Activated CD4-positive, alpha-beta T cell treated with anti-CD3 and anti-CD28 coated beads for 36 hours (primary cell): ENCODE measurements at regions not wholly inside any gene's neighbourhood (a gene's known extent, or its start where the extent isn't known, plus 50 kb on each side); places are given as distances from the start of the nearest gene placed in this dataset.
"Not testable (repeated sequence)": the region's sequence is repeated elsewhere in the genome, so short reads cannot be mapped to it uniquely, and the experiment has no call there.

Source experiments
- ATAC-seq: fragments of 200-7000 bp; cut with Tn5 transposase; one replicate; pipeline ENCODE4 v1.10.0; 2021; ENCODE audit warnings: mild to moderate bottlenecking, moderate library complexity
- CTCF ChIA-PET: fragments of 350-600 bp; sonication (Branson Sonifier 250); formaldehyde crosslinking; loops from one replicate; lab custom pipeline; 2021; ENCODE audit warnings: antibody characterized with exemption; lab: Charles Lee
- POLR2A ChIA-PET: fragments of 350-600 bp; sonication (Branson Sonifier 250); formaldehyde crosslinking; loops from one replicate; lab custom pipeline; 2021; ENCODE audit warnings: antibody characterized with exemption, inconsistent platforms; lab: Charles Lee
- DNase-seq: peaks from one replicate; pipeline ENCODE4 v3.0.0-alpha.2; 2020
- H3K27ac Mint-ChIP-seq: one replicate; pipeline ENCODE4 v1.8.0; 2021; ENCODE audit warnings: mixed read lengths
- H3K27me3 Mint-ChIP-seq: one replicate; pipeline ENCODE4 v1.8.0; 2021; ENCODE audit warnings: mixed read lengths
- H3K36me3 Mint-ChIP-seq: one replicate; pipeline ENCODE4 v1.8.0; 2021; ENCODE audit warnings: low read depth, mixed read lengths
- H3K4me1 Mint-ChIP-seq: one replicate; pipeline ENCODE4 v1.8.0; 2021; ENCODE audit warnings: mixed read lengths
- H3K4me3 Mint-ChIP-seq: one replicate; pipeline ENCODE4 v1.8.0; 2021; ENCODE audit warnings: mild to moderate bottlenecking, moderate library complexity, mixed read lengths
- H3K9me3 Mint-ChIP-seq: one replicate; pipeline ENCODE4 v1.8.0; 2021; ENCODE audit warnings: low read depth, mixed read lengths
- intact Hi-C, 2 experiments: fragments of 100-400 bp; cut with DNase I in 1 of 2; cut with micrococcal nuclease in 1 of 2; formaldehyde crosslinking; loops; one replicate each; pipeline versions ENCODE4 v1.14.2 to v1.15.1; 2022 to 2024; cut with DNase I, micrococcal nuclease

GRCh38 chr18:47709556-47709955 is 220.9 kb downstream of the SMAD2 start:
- H3K4me1 Mint-ChIP-seq = no peaks in the 10 kb centered on the region
- no peak for ATAC-seq
- no peaks in the 10 kb centered on the region for H3K36me3 Mint-ChIP-seq
- H3K9me3 Mint-ChIP-seq = no peaks in the 10 kb centered on the region
- CTCF ChIA-PET = no interaction called here
- intact Hi-C loops = no loop called here
- POLR2A ChIA-PET = no interaction called here
- no peak overlapping the region for H3K27ac Mint-ChIP-seq
- DNase-seq = no peak
- H3K27me3 Mint-ChIP-seq = peaks cover 4% of the 10 kb centered on the region
- H3K4me3 Mint-ChIP-seq = no peak overlapping the region

GRCh38 chr18:47708206-47708605 is 222.3 kb downstream of the SMAD2 start:
- DNase-seq = no peak
- ATAC-seq = no peak
- Mint-ChIP-seq H3K27me3 (peaks cover 4% of the 10 kb centered on the region), H3K36me3 (no peaks in the 10 kb centered on the region), H3K27ac (no peak overlapping the region), H3K9me3 (no peaks in the 10 kb centered on the region), H3K4me1 (no peaks in the 10 kb centered on the region), H3K4me3 (no peak overlapping the region)
- ChIA-PET CTCF (no interaction called here), POLR2A (no interaction called here)
- intact Hi-C loops = no loop called here

GRCh38 chr18:47701134-47701533 is 229.3 kb downstream of the SMAD2 start:
- no peak for DNase-seq
- H3K4me1 Mint-ChIP-seq = no peaks in the 10 kb centered on the region
- POLR2A ChIA-PET = interaction anchor here (0.6 kb wide), 1 partner anchor 39 kb away, joined by 3 read pairs; no protein-coding TSS in a partner anchor
- peaks cover 15% of the 10 kb centered on the region for H3K27me3 Mint-ChIP-seq
- intact Hi-C loops = no loop called here
- no peak overlapping the region for H3K27ac Mint-ChIP-seq
- H3K36me3 Mint-ChIP-seq = no peaks in the 10 kb centered on the region
- no peak for ATAC-seq
- CTCF ChIA-PET = interaction anchor here (0.7 kb wide), 1 partner anchor 1072 kb away, joined by 3 read pairs; no protein-coding TSS in a partner anchor
- H3K9me3 Mint-ChIP-seq = no peaks in the 10 kb centered on the region
- no peak overlapping the region for H3K4me3 Mint-ChIP-seq

DNA sequence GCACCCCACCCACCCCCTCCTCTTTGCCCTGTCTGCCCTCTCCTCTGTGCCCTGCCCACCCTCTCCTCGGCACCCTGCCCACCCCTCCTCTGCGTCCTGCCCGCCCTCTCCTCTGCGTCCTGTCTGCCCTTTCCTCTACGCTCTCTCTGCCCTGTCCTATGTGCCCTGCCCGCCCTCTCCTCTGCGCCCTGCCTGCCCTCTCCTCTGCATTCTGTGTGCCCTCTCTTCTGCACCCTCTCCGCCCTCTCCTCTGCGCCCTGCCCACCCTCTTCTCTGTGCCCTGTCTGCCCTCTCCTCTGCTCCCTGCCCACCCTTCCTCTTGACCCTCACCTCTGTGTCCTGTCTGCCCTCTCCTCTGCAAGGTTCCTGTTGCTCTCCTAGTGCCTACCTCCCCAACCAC is 233.6 kb downstream of the SMAD2 start:
- no peak for DNase-seq
- intact Hi-C loops = no loop called here
- no peaks in the 10 kb centered on the region for H3K9me3 Mint-ChIP-seq

DNA sequence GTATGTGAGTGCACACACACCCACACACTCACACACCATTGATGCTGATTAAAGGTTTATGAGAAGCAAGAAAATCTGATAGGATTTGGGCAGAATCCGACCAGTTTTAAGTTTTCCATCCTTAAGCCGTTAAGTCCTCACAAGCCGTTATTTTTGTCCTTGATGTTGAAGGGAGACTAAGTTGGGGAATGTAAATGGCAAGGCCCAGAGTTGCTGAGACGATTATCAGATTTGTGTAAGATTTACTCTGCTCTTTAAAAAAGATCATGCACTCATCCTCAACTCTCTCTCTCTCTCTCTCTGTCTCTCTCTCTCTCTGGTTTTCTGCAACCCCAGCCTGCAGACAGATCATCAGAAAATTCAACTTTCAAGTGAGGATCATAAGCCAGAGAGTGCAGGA is 238.8 kb downstream of the SMAD2 start:
- intact Hi-C loops = no loop called here
- Mint-ChIP-seq H3K36me3 (no peaks in the 10 kb centered on the region), H3K4me3 (no peak overlapping the region), H3K9me3 (no peaks in the 10 kb centered on the region), H3K27me3 (peaks cover 10% of the 10 kb centered on the region), H3K27ac (no peak overlapping the region), H3K4me1 (no peaks in the 10 kb centered on the region)
- POLR2A ChIA-PET = no interaction called here
- DNase-seq (no peak), ATAC-seq (no peak)
- CTCF ChIA-PET = no interaction called here

More for the DNA sequence above, 233.6 kb downstream of the SMAD2 start:
- Mint-ChIP-seq H3K27ac (no peak overlapping the region), H3K4me1 (no peaks in the 10 kb centered on the region), H3K36me3 (no peaks in the 10 kb centered on the region), H3K27me3 (peaks cover 21% of the 10 kb centered on the region), H3K4me3 (no peak overlapping the region)
- ChIA-PET POLR2A (no interaction called here), CTCF (no interaction called here)
- ATAC-seq = no peak

- H3K27me3 Mint-ChIP-seq, ATAC-seq, H3K4me1 Mint-ChIP-seq, H3K27ac Mint-ChIP-seq, CTCF ChIA-PET, H3K4me3 Mint-ChIP-seq, POLR2A ChIA-PET, H3K36me3 Mint-ChIP-seq, DNase-seq, H3K9me3 Mint-ChIP-seq: not testable (repeated sequence)
- intact Hi-C loops = loop anchor here in 1 of 2 experiments (1.0 kb wide), 1 partner anchor 304 kb away; no protein-coding TSS in a partner anchor
These were observed 239.7 kb downstream of the SMAD2 start for GRCh38 chr18:47690778-47691177.

DNA sequence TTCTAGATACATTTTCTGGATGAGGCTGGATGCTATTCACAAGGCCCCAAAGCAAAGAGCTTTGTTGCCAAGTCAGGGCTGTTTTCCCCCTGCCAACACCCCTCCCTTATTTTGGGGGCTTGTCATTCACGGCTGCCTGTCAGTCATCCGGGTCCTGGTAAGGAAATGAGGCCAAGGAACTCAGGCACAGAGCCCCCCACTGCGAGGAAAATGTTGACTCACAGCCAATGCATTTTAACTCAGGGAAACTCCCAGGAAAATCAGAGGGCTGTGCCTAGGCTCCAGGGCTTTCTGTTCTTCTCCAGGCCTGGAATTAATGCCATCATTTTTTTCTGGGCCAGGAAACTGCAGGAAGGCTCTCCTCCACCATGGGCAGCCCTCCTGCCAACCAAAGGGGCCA is 241.1 kb downstream of the SMAD2 start:
- intact Hi-C loops = no loop called here
- no peak overlapping the region for H3K4me3 Mint-ChIP-seq
- no peak overlapping the region for H3K27ac Mint-ChIP-seq
- H3K27me3 Mint-ChIP-seq = peaks cover 6% of the 10 kb centered on the region
- ChIA-PET CTCF (no interaction called here), POLR2A (no interaction called here)
- no peaks in the 10 kb centered on the region for H3K36me3 Mint-ChIP-seq
- H3K9me3 Mint-ChIP-seq = no peaks in the 10 kb centered on the region
- H3K4me1 Mint-ChIP-seq = no peaks in the 10 kb centered on the region
- DNase-seq (no peak), ATAC-seq (no peak)

- no peak for DNase-seq
- ChIA-PET POLR2A (no interaction called here), CTCF (no interaction called here)
- Mint-ChIP-seq H3K36me3 (no peaks in the 10 kb centered on the region), H3K9me3 (no peaks in the 10 kb centered on the region), H3K4me1 (no peaks in the 10 kb centered on the region), H3K4me3 (no peak overlapping the region), H3K27ac (no peak overlapping the region), H3K27me3 (peaks cover 2% of the 10 kb centered on the region)
- ATAC-seq = no peak
- intact Hi-C loops = no loop called here
These were observed 243.7 kb downstream of the SMAD2 start for GRCh38 chr18:47686806-47687205.

DNA sequence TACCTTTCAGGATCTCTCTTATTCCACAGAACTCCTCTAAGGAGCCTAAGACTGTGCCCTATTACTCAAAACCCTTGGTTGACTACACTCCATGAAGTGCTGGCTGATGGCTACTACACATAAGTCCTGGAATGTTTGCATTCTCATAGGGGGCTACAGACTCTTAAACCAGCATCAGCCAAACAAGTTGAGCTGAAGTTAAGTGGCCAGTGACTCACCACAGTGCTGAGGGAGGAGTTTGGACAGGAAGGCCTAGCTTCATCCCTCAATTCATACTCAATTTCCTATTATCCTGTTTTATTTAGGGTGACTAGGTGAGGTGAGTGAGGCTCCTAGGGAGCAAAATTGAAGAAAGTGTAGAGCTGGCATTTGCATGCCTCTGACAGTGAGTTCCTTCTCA is 246.7 kb downstream of the SMAD2 start:
- Mint-ChIP-seq H3K36me3 (no peaks in the 10 kb centered on the region), H3K9me3 (no peaks in the 10 kb centered on the region), H3K27ac (no peak overlapping the region), H3K27me3 (peaks cover 2% of the 10 kb centered on the region), H3K4me3 (no peak overlapping the region), H3K4me1 (no peaks in the 10 kb centered on the region)
- ChIA-PET POLR2A (no interaction called here), CTCF (no interaction called here)
- DNase-seq = no peak
- intact Hi-C loops = no loop called here
- no peak for ATAC-seq

GRCh38 chr18:47682876-47683275 is 247.6 kb downstream of the SMAD2 start:
- Mint-ChIP-seq H3K4me1 (no peaks in the 10 kb centered on the region), H3K36me3 (no peaks in the 10 kb centered on the region), H3K9me3 (no peaks in the 10 kb centered on the region), H3K4me3 (no peak overlapping the region), H3K27ac (no peak overlapping the region), H3K27me3 (peaks cover 2% of the 10 kb centered on the region)
- DNase-seq (no peak), ATAC-seq (no peak)
- POLR2A ChIA-PET = no interaction called here
- intact Hi-C loops = no loop called here
- CTCF ChIA-PET = interaction anchor here (0.5 kb wide), 1 partner anchor 90 kb away, joined by 4 read pairs; no protein-coding TSS in a partner anchor

DNA sequence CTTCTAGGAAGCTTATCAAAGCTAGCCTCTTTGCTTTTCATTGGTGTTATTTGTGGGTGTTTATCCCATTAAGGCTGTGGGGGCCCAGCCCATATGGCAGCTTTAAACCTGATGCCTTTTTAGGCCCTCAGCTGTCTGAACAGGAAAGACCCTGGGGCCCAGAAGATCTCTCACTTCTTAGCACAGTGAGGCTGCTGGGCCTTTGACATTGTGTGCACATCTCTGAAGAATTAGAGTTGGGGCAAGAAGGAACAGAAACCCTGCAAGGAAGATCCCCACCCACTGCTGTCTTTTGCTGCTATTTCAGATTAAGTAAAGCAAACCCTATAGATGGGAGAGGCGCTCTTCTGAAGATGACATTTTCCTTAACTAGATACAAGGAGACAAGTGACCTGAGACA is 250.0 kb downstream of the SMAD2 start:
- no peaks in the 10 kb centered on the region for H3K4me1 Mint-ChIP-seq
- intact Hi-C loops = no loop called here
- no peaks in the 10 kb centered on the region for H3K36me3 Mint-ChIP-seq
- ChIA-PET POLR2A (no interaction called here), CTCF (interaction anchor here (0.5 to 1.5 kb wide), 3 partner anchors 11 to 67 kb away, joined by 3 to 5 read pairs (median 3); no protein-coding TSS in a partner anchor)
- no peak overlapping the region for H3K27ac Mint-ChIP-seq
- ATAC-seq (no peak), DNase-seq (no peak)
- H3K4me3 Mint-ChIP-seq = no peak overlapping the region
- no peaks in the 10 kb centered on the region for H3K27me3 Mint-ChIP-seq
- H3K9me3 Mint-ChIP-seq = no peaks in the 10 kb centered on the region

DNA sequence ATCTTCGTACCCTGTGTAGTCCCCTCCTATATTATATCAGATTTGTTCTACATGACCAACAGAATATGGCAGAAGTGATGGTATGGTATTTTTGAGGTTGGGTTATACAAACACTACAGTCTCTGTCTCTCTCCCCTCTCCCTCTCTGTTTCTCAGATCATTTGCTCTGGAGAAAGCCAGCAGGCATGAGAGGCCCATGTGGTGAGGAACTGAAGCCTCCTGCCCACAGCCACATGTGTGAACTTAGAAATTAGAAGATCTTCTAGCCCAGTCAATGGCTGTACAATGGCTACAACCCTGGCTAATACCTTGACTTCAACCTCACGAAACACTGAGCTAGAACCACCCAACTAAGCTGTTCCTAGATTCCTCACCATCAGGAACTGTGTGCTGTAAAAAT is 250.6 kb downstream of the SMAD2 start:
- Mint-ChIP-seq H3K4me1 (no peaks in the 10 kb centered on the region), H3K27ac (no peak overlapping the region), H3K4me3 (no peak overlapping the region), H3K27me3 (no peaks in the 10 kb centered on the region), H3K9me3 (no peaks in the 10 kb centered on the region), H3K36me3 (no peaks in the 10 kb centered on the region)
- CTCF ChIA-PET = interaction anchor here (0.5 to 1.5 kb wide), 2 partner anchors 11 to 15 kb away, joined by 3 read pairs; no protein-coding TSS in a partner anchor
- POLR2A ChIA-PET = no interaction called here
- intact Hi-C loops = no loop called here
- DNase-seq (no peak), ATAC-seq (no peak)
